SK-N-SH treated with all-trans-retinoic acid at 6 μM for 48 hours (cell line): ENCODE measurements at regions not wholly inside any gene's neighbourhood (a gene's known extent, or its start where the extent isn't known, plus 50 kb on each side); places are given as distances from the start of the nearest gene placed in this dataset.

Experiments
- ATAC-seq: fragments of 200-7000 bp; cut with Tn5 transposase; 3 replicates; pipeline ENCODE4 v1.9.1; 2020; ENCODE audit warnings: mild to moderate bottlenecking, moderate library complexity
- ARNTL ChIP-seq: fragments of 450-650 bp; formaldehyde crosslinking; IDR thresholded peaks from 2 replicates; pipeline ENCODE4 v1.5.0; 2020; ENCODE audit warnings: low read depth, mild to moderate bottlenecking, moderate library complexity, borderline replicate concordance
- BACH2 ChIP-seq: fragments of 250-450 bp; sonication (Bioruptor Pico); IDR thresholded peaks from 2 replicates; pipeline ENCODE4 v1.9.0; 2021; ENCODE audit warnings: mild to moderate bottlenecking, borderline replicate concordance
- CREB5 ChIP-seq: fragments of 250-450 bp; sonication (Bioruptor Pico); IDR thresholded peaks from 2 replicates; pipeline ENCODE4 v1.5.1; 2020; ENCODE audit warnings: low read depth, mild to moderate bottlenecking, moderate library complexity
- CSDC2 ChIP-seq: fragments of 250-450 bp; sonication (Bioruptor Pico); IDR thresholded peaks from 2 replicates; pipeline ENCODE4 v1.5.0; 2020; ENCODE audit warnings: mild to moderate bottlenecking, moderate library complexity
- ESRRG ChIP-seq: fragments of 250-450 bp; sonication (Bioruptor Pico); IDR thresholded peaks from 2 replicates; pipeline ENCODE4 v1.6.1; 2021; ENCODE audit warnings: mild to moderate bottlenecking
- GLIS3 ChIP-seq: fragments of 250-450 bp; sonication (Bioruptor Pico); IDR thresholded peaks from 2 replicates; pipeline ENCODE4 v1.5.0; 2020; ENCODE audit warnings: mild to moderate bottlenecking, moderate library complexity
- ISL1 ChIP-seq: fragments of 250-450 bp; sonication (Bioruptor Pico); IDR thresholded peaks from 2 replicates; pipeline ENCODE4 v2.1.2; 2022; ENCODE audit warnings: mild to moderate bottlenecking, moderate library complexity
- OSR1 ChIP-seq: fragments of 250-450 bp; sonication (Bioruptor Pico); IDR thresholded peaks from 2 replicates; pipeline ENCODE4 v1.8.0; 2022; ENCODE audit warnings: moderate library complexity, mild to moderate bottlenecking, inconsistent platforms
- PATZ1 ChIP-seq: fragments of 250-450 bp; sonication (Bioruptor Pico); IDR thresholded peaks from 2 replicates; pipeline ENCODE4 v1.8.0; 2020; ENCODE audit warnings: mild to moderate bottlenecking, moderate library complexity, borderline replicate concordance
- POU6F1 ChIP-seq: fragments of 250-450 bp; sonication (Bioruptor Pico); IDR thresholded peaks from 2 replicates; pipeline ENCODE4 v1.8.0; 2021; ENCODE audit warnings: low read depth, mild to moderate bottlenecking, moderate library complexity, borderline replicate concordance
- PPARA ChIP-seq: fragments of 250-450 bp; sonication (Bioruptor Pico); IDR thresholded peaks from 2 replicates; pipeline ENCODE4 v1.5.0; 2020; ENCODE audit warnings: mild to moderate bottlenecking, borderline replicate concordance
- RARB ChIP-seq: fragments of 250-450 bp; sonication (Bioruptor Pico); IDR thresholded peaks from 2 replicates; pipeline ENCODE4 v1.8.0; 2021; ENCODE audit warnings: mild to moderate bottlenecking, moderate library complexity
- SNAI2 ChIP-seq: fragments of 250-450 bp; sonication (Bioruptor Pico); IDR thresholded peaks from 2 replicates; pipeline ENCODE4 v1.5.0; 2020; ENCODE audit warnings: mild to moderate bottlenecking, moderate library complexity
- TCF4 ChIP-seq: fragments of 250-450 bp; sonication (Bioruptor Pico); IDR thresholded peaks from 2 replicates; pipeline ENCODE4 v1.8.0; 2021; ENCODE audit warnings: mild to moderate bottlenecking, moderate library complexity, borderline replicate concordance
- TOX ChIP-seq: fragments of 250-450 bp; sonication (Bioruptor Pico); IDR thresholded peaks from 2 replicates; pipeline ENCODE4 v1.8.0; 2021; ENCODE audit warnings: mild to moderate bottlenecking, moderate library complexity, borderline replicate concordance
- TSHZ2 ChIP-seq: fragments of 250-450 bp; sonication (Bioruptor Pico); IDR thresholded peaks from 2 replicates; pipeline ENCODE4 v1.5.0; 2020; ENCODE audit warnings: mild to moderate bottlenecking, moderate library complexity
- ZC3H10 ChIP-seq: fragments of 250-450 bp; sonication (Bioruptor Pico); IDR thresholded peaks from 2 replicates; pipeline ENCODE4 v1.5.1; 2021; ENCODE audit warnings: mild to moderate bottlenecking, moderate library complexity
- ZFP3 ChIP-seq: fragments of 250-450 bp; sonication (Bioruptor Pico); IDR thresholded peaks from 2 replicates; pipeline ENCODE4 v1.5.0; 2020; ENCODE audit warnings: mild to moderate bottlenecking, moderate library complexity
- ZFP30 ChIP-seq: fragments of 450-650 bp; formaldehyde crosslinking; IDR thresholded peaks from 2 replicates; pipeline ENCODE4 v1.5.0; 2022; ENCODE audit warnings: mild to moderate bottlenecking, moderate library complexity
- ZNF70 ChIP-seq: fragments of 450-650 bp; formaldehyde crosslinking; IDR thresholded peaks from 2 replicates; pipeline ENCODE4 v1.5.0; 2020; ENCODE audit warnings: mild to moderate bottlenecking, moderate library complexity

DNA sequence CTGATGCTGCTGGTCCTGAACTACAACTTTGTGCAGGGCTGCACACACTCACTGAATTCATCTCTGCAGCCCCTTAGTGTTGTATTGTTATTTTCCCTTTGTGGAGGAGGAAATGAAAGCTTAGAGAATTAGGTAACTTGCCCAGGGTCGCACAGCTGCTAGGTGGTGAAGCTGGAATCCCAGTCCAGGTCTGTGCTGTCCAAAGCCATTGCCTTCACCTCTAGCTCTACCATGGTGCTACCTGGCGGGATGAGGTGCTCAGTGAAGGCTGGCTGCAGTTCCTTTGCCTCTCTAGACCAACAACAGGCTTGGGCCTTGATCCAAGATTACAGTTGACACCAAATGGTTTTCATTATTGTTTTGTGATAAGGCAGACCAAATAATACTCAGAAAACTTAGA lies 177.8 kb upstream of the PITX1 start (continued):
- TF ChIP-seq BACH2 (CRISPR knock-in tag) (no peak), ESRRG (CRISPR knock-in tag) (no peak), ZFP30 (CRISPR knock-in tag) (no peak), ZC3H10 (CRISPR knock-in tag) (no peak)

DNA sequence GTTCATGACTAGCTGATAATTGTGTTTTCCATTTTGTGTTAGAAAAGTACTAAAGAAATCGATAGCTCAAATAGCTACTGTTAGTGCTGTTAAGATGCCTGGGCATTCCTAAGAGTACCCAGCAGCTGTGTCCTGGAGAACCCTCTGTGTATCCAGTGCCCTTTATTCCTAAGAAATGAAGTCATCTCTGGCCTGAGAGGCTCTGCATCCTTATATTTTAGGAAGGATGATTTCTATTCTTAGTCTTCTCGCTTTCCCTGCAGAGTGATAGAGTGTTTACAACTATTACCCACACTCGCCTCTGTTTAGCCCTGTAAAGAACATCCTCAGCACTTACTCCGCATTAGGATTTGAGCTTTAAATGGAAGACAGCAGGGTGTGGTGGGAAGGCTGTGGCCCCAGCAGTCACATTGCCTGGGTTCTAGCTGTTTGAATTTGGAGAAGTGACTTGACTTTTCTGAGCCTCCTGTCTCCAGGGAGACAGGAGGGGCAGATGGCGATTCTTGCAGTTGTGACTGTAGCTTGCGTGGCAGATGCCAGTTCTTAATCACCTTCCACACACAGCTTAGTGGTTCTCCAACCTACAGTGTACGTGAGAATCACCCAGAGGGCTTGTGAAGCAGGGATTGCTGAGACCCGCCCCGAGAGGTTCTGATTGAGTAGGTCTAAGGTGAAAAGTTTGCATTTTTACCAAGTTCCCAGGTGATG lies 177.2 kb upstream of the PITX1 start:
- peak; percentile 42 for ATAC-seq

DNA sequence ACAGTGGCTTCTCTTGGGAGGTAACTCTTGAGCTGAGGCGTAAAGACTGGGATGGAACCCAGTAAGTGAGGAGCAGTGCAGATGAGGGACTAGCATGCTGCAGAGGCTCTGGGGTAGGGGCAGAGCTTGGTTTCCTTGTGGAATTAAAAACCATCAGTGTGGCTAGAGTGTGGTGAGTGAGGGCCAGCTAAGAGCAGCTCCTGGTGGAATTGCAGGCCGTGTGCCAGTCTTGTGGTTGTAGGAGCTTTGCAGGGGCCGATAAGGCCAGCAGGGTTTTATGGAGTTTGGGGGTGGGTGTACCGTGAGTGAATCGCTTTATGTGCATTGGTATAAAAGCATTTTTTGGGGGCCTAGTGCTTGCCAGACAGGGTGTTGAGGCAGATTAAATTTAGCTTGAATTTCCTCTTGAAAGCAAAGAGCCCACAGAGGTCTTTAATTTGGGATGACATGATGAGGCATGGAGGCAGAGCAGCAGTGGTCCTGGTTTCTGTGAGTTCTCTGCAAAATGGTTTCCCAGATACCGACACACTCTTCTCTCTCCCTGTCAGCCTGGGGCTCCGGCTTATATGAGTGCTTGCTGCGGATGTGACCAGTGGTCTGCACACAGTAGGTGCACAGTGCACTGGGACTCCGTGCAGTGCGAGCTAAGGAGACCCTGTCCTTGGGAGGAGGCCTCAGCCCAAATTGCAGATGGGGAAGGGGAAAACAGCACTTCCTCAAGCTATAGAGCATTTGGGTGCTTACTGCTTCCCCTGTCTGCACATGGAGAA lies 176.4 kb upstream of the PITX1 start:
- TF ChIP-seq BACH2 (CRISPR knock-in tag): no peak
- no peak for TF ChIP-seq ISL1 (CRISPR knock-in tag)
- TF ChIP-seq ZNF70 (CRISPR knock-in tag): no peak
- no peak for TF ChIP-seq POU6F1 (CRISPR knock-in tag)
- no peak for TF ChIP-seq RARB
- TF ChIP-seq ZFP3: no peak
- no peak for TF ChIP-seq TOX (CRISPR knock-in tag)
- no peak for TF ChIP-seq ARNTL (CRISPR knock-in tag)
- TF ChIP-seq CSDC2 (CRISPR knock-in tag): no peak
- TF ChIP-seq CREB5 (CRISPR knock-in tag): no peak
- TF ChIP-seq SNAI2 (CRISPR knock-in tag): no peak
- TF ChIP-seq PATZ1 (CRISPR knock-in tag): no peak
- TF ChIP-seq ZFP30 (CRISPR knock-in tag): no peak
- TF ChIP-seq, all 23 proteins: peak for 0
- no peak for ATAC-seq

More for the DNA sequence above, 177.2 kb upstream of the PITX1 start:
- TF ChIP-seq PPARA (CRISPR knock-in tag): no peak
- TF ChIP-seq SNAI2 (CRISPR knock-in tag): no peak
- no peak for TF ChIP-seq TSHZ2 (CRISPR knock-in tag)
- no peak for TF ChIP-seq ESRRG (CRISPR knock-in tag)
- TF ChIP-seq OSR1 (CRISPR knock-in tag): no peak
- no peak for TF ChIP-seq ISL1 (CRISPR knock-in tag)
- no peak for TF ChIP-seq ZFP30 (CRISPR knock-in tag)
- TF ChIP-seq ZFP3: no peak
- no peak for TF ChIP-seq CSDC2 (CRISPR knock-in tag)
- no peak for TF ChIP-seq TCF4 (CRISPR knock-in tag)
- no peak for TF ChIP-seq TOX (CRISPR knock-in tag)
- no peak for TF ChIP-seq GLIS3
